Neutrophil (primary cell): ENCODE measurements at regions not wholly inside any gene's neighbourhood (a gene's known extent, or its start where the extent isn't known, plus 50 kb on each side); places are given as distances from the start of the nearest gene placed in this dataset.

ENCODE experiments used
- H3K27ac ChIP-seq: fragments of 200-600 bp; sonication (generic); 2 replicates; pipeline ENCODE4 v1.5.1; 2016; ENCODE audit warnings: mild to moderate bottlenecking, moderate library complexity
- H3K27me3 ChIP-seq: fragments of 200-600 bp; sonication (generic); 2 replicates; pipeline ENCODE4 v1.6.0; 2016; ENCODE audit warnings: mild to moderate bottlenecking
- H3K36me3 ChIP-seq: fragments of 200-600 bp; sonication (generic); 2 replicates; pipeline ENCODE4 v1.5.1; 2017
- H3K4me1 ChIP-seq, 2 experiments: fragments of 200-600 bp in 1 of 2; sonication (generic) in 1 of 2; 1 replicate in 1 of 2; 2 replicates in 1 of 2; pipeline versions ENCODE4 v1.5.1 to v1.6.1; 2013 to 2016; ENCODE audit warnings: low read depth in 1 of 2, low read length in 1 of 2, mild to moderate bottlenecking in 1 of 2, moderate library complexity in 1 of 2; ENCODE audit not compliant: control insufficient read depth in 1 of 2, insufficient read depth in 1 of 2
- H3K4me3 ChIP-seq, 2 experiments: fragments of 200-600 bp in 1 of 2; sonication (generic) in 1 of 2; 1 replicate in 1 of 2; 2 replicates in 1 of 2; pipeline ENCODE4 v1.5.1; 2013 to 2016; ENCODE audit warnings: low read depth in 1 of 2, low read length in 1 of 2, mild to moderate bottlenecking in 1 of 2, moderate library complexity in 1 of 2
- H3K9me3 ChIP-seq: fragments of 200-600 bp; sonication (generic); 2 replicates; pipeline ENCODE4 v1.5.1; 2016
- CTCF ChIP-seq: fragments of 200-600 bp; sonication (generic); IDR thresholded peaks from 2 replicates; pipeline ENCODE4 v1.5.1; 2016; ENCODE audit warnings: antibody characterized with exemption

GRCh38 chr14:23866269-23866668, 87.3 kb upstream of the DHRS4 start:
- Histone ChIP-seq H3K4me3 (no peak overlapping the region), H3K36me3 (no peaks in the 10 kb centered on the region), H3K27me3 (no peaks in the 10 kb centered on the region), H3K9me3 (no peaks in the 10 kb centered on the region), H3K27ac (no peak overlapping the region), H3K4me1 (no peaks in the 10 kb centered on the region)
- TF ChIP-seq CTCF = no peak

- H3K27ac ChIP-seq = no peak overlapping the region
- no peak for TF ChIP-seq CTCF
- no peaks in the 10 kb centered on the region for H3K9me3 ChIP-seq
- no peak overlapping the region for H3K4me3 ChIP-seq
- H3K27me3 ChIP-seq = no peaks in the 10 kb centered on the region
- no peaks in the 10 kb centered on the region for H3K4me1 ChIP-seq
- H3K36me3 ChIP-seq = no peaks in the 10 kb centered on the region
Observed at GRCh38 chr14:23869078-23869719, 84.4 kb upstream of the DHRS4 start.

GRCh38 chr14:23876160-23876750, 77.3 kb upstream of the DHRS4 start:
- no peak overlapping the region for H3K27ac ChIP-seq
- no peaks in the 10 kb centered on the region for H3K9me3 ChIP-seq
- no peak overlapping the region for H3K4me3 ChIP-seq
- no peaks in the 10 kb centered on the region for H3K4me1 ChIP-seq
- H3K27me3 ChIP-seq = no peaks in the 10 kb centered on the region
- no peaks in the 10 kb centered on the region for H3K36me3 ChIP-seq
- TF ChIP-seq CTCF = no peak

- no peaks in the 10 kb centered on the region for H3K36me3 ChIP-seq
- no peak overlapping the region for H3K4me3 ChIP-seq
- no peak overlapping the region for H3K27ac ChIP-seq
- no peak for TF ChIP-seq CTCF
- no peaks in the 10 kb centered on the region for H3K9me3 ChIP-seq
- H3K27me3 ChIP-seq = no peaks in the 10 kb centered on the region
- no peaks in the 10 kb centered on the region for H3K4me1 ChIP-seq
Observed at GRCh38 chr14:23877111-23877510, 76.5 kb upstream of the DHRS4 start.

- Histone ChIP-seq H3K27ac (no peak overlapping the region), H3K9me3 (no peaks in the 10 kb centered on the region), H3K36me3 (no peaks in the 10 kb centered on the region), H3K4me1 (no peaks in the 10 kb centered on the region), H3K27me3 (no peaks in the 10 kb centered on the region), H3K4me3 (no peak overlapping the region)
- no peak for TF ChIP-seq CTCF
Observed at GRCh38 chr14:23877538-23878180, 75.9 kb upstream of the DHRS4 start.
